DND-41 (cell line): ENCODE measurements at regions not wholly inside any gene's neighbourhood (a gene's known extent, or its start where the extent isn't known, plus 50 kb on each side); places are given as distances from the start of the nearest gene placed in this dataset.
"Not testable (repeated sequence)": the region's sequence is repeated elsewhere in the genome, so short reads cannot be mapped to it uniquely, and the experiment has no call there.

ENCODE experiments used
- EZH2 ChIP-seq: IDR thresholded peaks from 3 replicates; pipeline ENCODE4 v1.6.1; 2012; ENCODE audit warnings: borderline replicate concordance, low read depth, mild to moderate bottlenecking, moderate library complexity, low read length, inconsistent platforms; ENCODE audit not compliant: severe bottlenecking
- TF ChIP-seq, protein P1 (sequence below): IDR thresholded peaks from 2 replicates; pipeline ENCODE4 v1.5.1; 2012; ENCODE audit warnings: borderline replicate concordance, low read length, moderate library complexity, mild to moderate bottlenecking; ENCODE audit not compliant: poor library complexity, severe bottlenecking; ENCODE audit errors: extremely low read depth

DNA sequence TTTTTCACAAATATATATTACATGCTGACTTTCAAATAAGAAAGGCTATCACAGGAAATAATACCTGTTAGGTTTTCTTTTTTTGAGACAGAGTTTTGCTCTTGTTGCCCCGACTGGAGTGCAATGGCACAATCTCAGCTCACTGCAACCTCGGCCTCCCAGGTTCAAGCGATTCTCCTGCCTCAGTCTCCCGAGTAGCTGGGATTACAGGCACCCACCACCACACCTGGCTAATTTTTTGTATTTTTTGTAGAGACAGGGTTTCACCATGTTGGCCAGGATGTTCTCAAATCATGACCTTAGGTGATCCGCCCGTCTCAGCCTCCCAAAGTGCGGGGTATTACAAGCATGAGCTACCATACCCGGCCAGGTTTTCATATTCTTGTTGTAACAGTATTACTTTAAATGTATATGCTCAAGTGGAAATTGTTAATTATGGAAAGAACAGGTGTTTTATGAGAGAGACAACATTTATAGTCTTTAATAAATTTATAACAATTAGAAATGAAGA is 92.3 kb upstream of the SLC39A10 start:
- TF ChIP-seq, protein P1, sequence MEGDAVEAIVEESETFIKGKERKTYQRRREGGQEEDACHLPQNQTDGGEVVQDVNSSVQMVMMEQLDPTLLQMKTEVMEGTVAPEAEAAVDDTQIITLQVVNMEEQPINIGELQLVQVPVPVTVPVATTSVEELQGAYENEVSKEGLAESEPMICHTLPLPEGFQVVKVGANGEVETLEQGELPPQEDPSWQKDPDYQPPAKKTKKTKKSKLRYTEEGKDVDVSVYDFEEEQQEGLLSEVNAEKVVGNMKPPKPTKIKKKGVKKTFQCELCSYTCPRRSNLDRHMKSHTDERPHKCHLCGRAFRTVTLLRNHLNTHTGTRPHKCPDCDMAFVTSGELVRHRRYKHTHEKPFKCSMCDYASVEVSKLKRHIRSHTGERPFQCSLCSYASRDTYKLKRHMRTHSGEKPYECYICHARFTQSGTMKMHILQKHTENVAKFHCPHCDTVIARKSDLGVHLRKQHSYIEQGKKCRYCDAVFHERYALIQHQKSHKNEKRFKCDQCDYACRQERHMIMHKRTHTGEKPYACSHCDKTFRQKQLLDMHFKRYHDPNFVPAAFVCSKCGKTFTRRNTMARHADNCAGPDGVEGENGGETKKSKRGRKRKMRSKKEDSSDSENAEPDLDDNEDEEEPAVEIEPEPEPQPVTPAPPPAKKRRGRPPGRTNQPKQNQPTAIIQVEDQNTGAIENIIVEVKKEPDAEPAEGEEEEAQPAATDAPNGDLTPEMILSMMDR: not testable (repeated sequence)
- TF ChIP-seq EZH2: not testable (repeated sequence)
